Upper lobe of left lung (tissue), 6 donors: ENCODE measurements at regions not wholly inside any gene's neighbourhood (a gene's known extent, or its start where the extent isn't known, plus 50 kb on each side); places are given as distances from the start of the nearest gene placed in this dataset.

Experiments used
- ATAC-seq, 2 donors: fragments of 200-7000 bp; cut with Tn5 transposase; one replicate each; pipeline ENCODE4 v1.9.1; 2022; ENCODE audit warnings: mild to moderate bottlenecking in 2 of 2, moderate library complexity in 2 of 2; ENCODE audit not compliant: low FRiP score in 2 of 2
- DNase-seq, 2 donors: peaks; one replicate each; pipeline ENCODE4 v3.0.0-alpha.2; 2019 to 2020
- H3K27ac ChIP-seq, 4 donors: fragments of 200-600 bp; sonication (generic); one replicate each; pipeline ENCODE4 v1.5.1; 2016 to 2019
- H3K27me3 ChIP-seq, 4 donors: fragments of 200-600 bp; sonication (generic); one replicate each; pipeline ENCODE4 v1.5.1; 2017 to 2019
- H3K36me3 ChIP-seq, 4 donors: fragments of 200-600 bp; sonication (generic); one replicate each; pipeline ENCODE4 v1.5.1; 2016 to 2019
- H3K4me1 ChIP-seq, 4 donors: fragments of 200-600 bp; sonication (generic); one replicate each; pipeline ENCODE4 v1.5.1; 2018 to 2019
- H3K4me3 ChIP-seq, 4 donors: fragments of 200-600 bp; sonication (generic); one replicate each; pipeline ENCODE4 v1.5.1; 2017 to 2019; ENCODE audit warnings: mild to moderate bottlenecking in 2 of 4, moderate library complexity in 1 of 4
- H3K9me3 ChIP-seq, 4 donors: fragments of 200-600 bp; sonication (generic); one replicate each; pipeline ENCODE4 v1.5.1; 2018 to 2019
- CTCF ChIP-seq, 6 experiments: fragments of 450-650 bp in 4 of 6; fragments of 200-600 bp in 2 of 6; sonication (generic) in 2 of 6; IDR thresholded peaks; one replicate each; pipeline ENCODE4 v1.5.1; 2016 to 2019; ENCODE audit warnings: antibody characterized with exemption in 6 of 6
- EP300 ChIP-seq, 4 donors: sonication (generic); formaldehyde crosslinking; IDR thresholded peaks; one replicate each; pipeline ENCODE4 v1.5.1; 2017; ENCODE audit warnings: antibody characterized with exemption in 4 of 4, control low read depth in 2 of 4
- POLR2A ChIP-seq, 4 donors: fragments of 450-650 bp; IDR thresholded peaks; one replicate each; pipeline ENCODE4 v1.5.1; 2016 to 2017; ENCODE audit warnings: antibody characterized with exemption in 4 of 4, mild to moderate bottlenecking in 2 of 4
- POLR2AphosphoS5 ChIP-seq, 2 donors: sonication (generic); formaldehyde crosslinking; IDR thresholded peaks; one replicate each; pipeline ENCODE4 v1.5.1; 2017; ENCODE audit warnings: antibody characterized with exemption in 2 of 2
- WGBS, 2 donors: methylation state at CpG; one replicate each; pipeline ENCODE4 v1.1.5; 2017 to 2018; 5-methylcytosine and 5-hydroxymethylcytosine counted together
- donor health status: DM: no; HTN: no; CAD: no; lungs with moderate emphysema.
- donor health status: DM: no; HTN: yes; CAD: no; lungs with severe emphysema.

GRCh38 chr15:70217226-70218160 is 119.8 kb upstream of the TLE3 start:
- Histone ChIP-seq H3K36me3 (no peaks in the 10 kb centered on the region), H3K9me3 (no peaks in the 10 kb centered on the region), H3K27me3 (no peaks in the 10 kb centered on the region), H3K4me1 (peaks cover 0 to 12% (median 8%) of the 10 kb centered on the region in 4 donors), H3K27ac (no peak overlapping the region), H3K4me3 (no peak overlapping the region)
- ATAC-seq (no peak), DNase-seq (no peak)
- TF ChIP-seq POLR2AphosphoS5 (IDR thresholded peaks at IDR 0.05) = no peak
- TF ChIP-seq CTCF (IDR thresholded peaks at IDR 0.05) = no peak
- no peak for TF ChIP-seq POLR2A (IDR thresholded peaks at IDR 0.05)
- TF ChIP-seq EP300 (IDR thresholded peaks at IDR 0.05) = no peak
- 92 to 96% methylated on average over 7 of the region's 7 CpGs for WGBS, 2 donors

DNA sequence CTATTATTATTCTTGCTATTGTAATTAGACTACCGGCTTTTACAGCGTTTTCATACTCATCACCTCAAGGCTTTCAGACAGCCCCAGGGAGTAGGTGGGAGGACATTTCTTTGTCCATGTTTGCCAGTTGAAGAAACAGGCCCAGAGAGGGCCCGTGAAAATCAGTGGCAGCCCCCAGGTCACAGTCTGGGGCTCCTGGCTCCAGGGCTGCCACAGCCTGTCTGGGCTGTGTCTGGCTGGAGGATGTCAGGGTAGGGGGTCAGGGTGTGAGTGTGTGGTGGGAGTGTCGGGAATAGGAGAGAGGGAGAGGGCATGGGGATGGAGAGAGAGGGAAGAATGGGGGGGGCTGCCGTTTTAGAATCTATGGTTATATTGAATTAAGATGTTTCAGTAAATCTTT is 118.2 kb upstream of the TLE3 start:
- no peaks in the 10 kb centered on the region for H3K9me3 ChIP-seq
- 77 to 78% methylated on average over 5 of the region's 5 CpGs for WGBS, 2 donors
- H3K27me3 ChIP-seq = no peaks in the 10 kb centered on the region
- no peaks in the 10 kb centered on the region for H3K36me3 ChIP-seq
- no peak overlapping the region for H3K27ac ChIP-seq
- DNase-seq (no peak), ATAC-seq (no peak)
- peaks cover 0 to 17% (median 15%) of the 10 kb centered on the region in 4 donors for H3K4me1 ChIP-seq
- H3K4me3 ChIP-seq = no peak overlapping the region
- TF ChIP-seq EP300 (IDR thresholded peaks at IDR 0.05) = no peak
- TF ChIP-seq POLR2AphosphoS5 (IDR thresholded peaks at IDR 0.05) = no peak
- no peak for TF ChIP-seq POLR2A (IDR thresholded peaks at IDR 0.05)
- TF ChIP-seq CTCF (IDR thresholded peaks at IDR 0.05) = no peak

GRCh38 chr15:70214941-70215635 is 117.4 kb upstream of the TLE3 start:
- Histone ChIP-seq H3K27me3 (no peaks in the 10 kb centered on the region), H3K36me3 (no peaks in the 10 kb centered on the region), H3K9me3 (no peaks in the 10 kb centered on the region), H3K27ac (no peak overlapping the region), H3K4me1 (peaks cover 0 to 17% (median 15%) of the 10 kb centered on the region in 4 donors), H3K4me3 (no peak overlapping the region)
- DNase-seq (peak in 1 of 2 donors; percentile 35), ATAC-seq (no peak)
- TF ChIP-seq POLR2AphosphoS5 (IDR thresholded peaks at IDR 0.05) (no peak), CTCF (IDR thresholded peaks at IDR 0.05) (no peak), POLR2A (IDR thresholded peaks at IDR 0.05) (no peak), EP300 (IDR thresholded peaks at IDR 0.05) (no peak)
- WGBS, 2 donors = 97 to 100% methylated on average over 7 of the region's 7 CpGs

DNA sequence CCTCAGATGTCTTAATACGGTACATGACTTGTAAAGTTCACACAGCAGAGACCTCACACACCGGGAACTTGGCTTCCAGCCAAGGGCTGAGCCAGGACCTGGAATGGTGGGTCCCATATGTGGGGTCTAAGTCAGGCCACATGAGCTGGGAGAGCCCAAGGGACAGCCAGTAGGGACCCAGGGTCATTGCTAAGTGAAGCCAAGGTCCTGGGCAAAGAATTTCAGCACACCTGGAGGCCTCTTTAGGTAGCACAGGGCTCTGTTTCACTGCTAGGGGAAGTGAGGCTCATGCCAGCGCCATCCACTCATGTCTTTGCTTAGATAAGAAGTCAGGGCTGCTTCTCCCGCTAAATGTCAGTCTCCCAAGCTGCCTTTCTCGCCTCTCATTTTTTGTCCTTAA is 116.6 kb upstream of the TLE3 start:
- Histone ChIP-seq H3K27ac (no peak overlapping the region), H3K36me3 (no peaks in the 10 kb centered on the region), H3K4me1 (peaks cover 0 to 17% (median 15%) of the 10 kb centered on the region in 4 donors), H3K4me3 (no peak overlapping the region), H3K27me3 (no peaks in the 10 kb centered on the region), H3K9me3 (no peaks in the 10 kb centered on the region)
- no peak for TF ChIP-seq POLR2A (IDR thresholded peaks at IDR 0.05)
- peak in 1 of 6 experiments; percentile 26 for TF ChIP-seq CTCF (IDR thresholded peaks at IDR 0.05)
- DNase-seq (no peak), ATAC-seq (no peak)
- WGBS, 2 donors = 83 to 85% methylated on average over 5 of the region's 5 CpGs
